Calu3 (cell line): ENCODE measurements at regions not wholly inside any gene's neighbourhood (a gene's known extent, or its start where the extent isn't known, plus 50 kb on each side); places are given as distances from the start of the nearest gene placed in this dataset.

Source experiments
- BruUV-seq: library from RNA; stranded (reverse); fragments of 400-500 nt; replicated peaks from 2 replicates; lab custom pipeline; 2021; lab: Mats Ljungman, UMichigan
- CTCF ChIA-PET: fragments of 300-600 bp; sonication (Branson Sonifier 250); formaldehyde crosslinking; loops from one replicate; lab custom pipeline; 2022; ENCODE audit warnings: antibody characterized with exemption; lab: Charles Lee
- DNase-seq: peaks from one replicate; pipeline ENCODE4 v3.0.0; 2022
- H3K27ac Mint-ChIP-seq: one replicate; pipeline ENCODE4 v1.8.0; 2022; ENCODE audit warnings: mixed read lengths; ENCODE audit not compliant: unreplicated experiment
- H3K27me3 Mint-ChIP-seq: one replicate; pipeline ENCODE4 v1.8.0; 2022; ENCODE audit warnings: mixed read lengths; ENCODE audit not compliant: unreplicated experiment
- H3K36me3 Mint-ChIP-seq: one replicate; pipeline ENCODE4 v1.8.0; 2022; ENCODE audit warnings: mild to moderate bottlenecking, moderate library complexity, mixed read lengths; ENCODE audit not compliant: insufficient read depth, unreplicated experiment
- H3K4me1 Mint-ChIP-seq: one replicate; pipeline ENCODE4 v1.8.0; 2022; ENCODE audit warnings: mild to moderate bottlenecking, low read depth, mixed read lengths; ENCODE audit not compliant: unreplicated experiment
- H3K4me3 Mint-ChIP-seq: one replicate; pipeline ENCODE4 v1.8.0; 2022; ENCODE audit warnings: mild to moderate bottlenecking, low read depth, moderate library complexity, mixed read lengths; ENCODE audit not compliant: unreplicated experiment
- H3K9me3 Mint-ChIP-seq: one replicate; pipeline ENCODE4 v1.8.0; 2022; ENCODE audit warnings: low read depth, mixed read lengths; ENCODE audit not compliant: unreplicated experiment
- intact Hi-C: fragments of 100-400 bp; cut with micrococcal nuclease; formaldehyde crosslinking; loops from one replicate; pipeline ENCODE4 v1.10.0; 2022; ENCODE audit not compliant: unreplicated experiment
- TF ChIP-seq, protein P1 (sequence below): fragments of 200-600 bp; IDR thresholded peaks from one replicate; pipeline ENCODE4 v1.8.0; 2022; ENCODE audit warnings: antibody characterized with exemption; ENCODE audit not compliant: unreplicated experiment

DNA sequence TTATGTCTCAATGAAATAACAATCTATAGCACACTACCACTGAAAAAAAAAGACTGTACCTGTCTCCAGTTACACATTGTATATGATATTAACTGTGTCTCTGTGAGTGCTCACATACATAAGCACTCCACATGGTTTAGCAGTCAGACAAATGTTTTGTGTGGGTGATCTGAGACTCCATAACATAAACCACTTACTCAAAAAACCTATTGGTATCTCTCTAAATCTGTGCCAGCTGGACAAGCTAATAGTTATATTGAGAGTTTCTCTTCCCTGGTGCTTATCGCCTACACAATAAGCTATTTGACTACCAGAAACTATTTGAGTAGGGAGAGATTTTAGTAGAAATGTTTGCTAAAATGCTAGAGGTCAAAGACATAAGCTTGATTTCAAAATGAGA, 190.1 kb upstream of the AGR3 start:
- TF ChIP-seq, protein P1, sequence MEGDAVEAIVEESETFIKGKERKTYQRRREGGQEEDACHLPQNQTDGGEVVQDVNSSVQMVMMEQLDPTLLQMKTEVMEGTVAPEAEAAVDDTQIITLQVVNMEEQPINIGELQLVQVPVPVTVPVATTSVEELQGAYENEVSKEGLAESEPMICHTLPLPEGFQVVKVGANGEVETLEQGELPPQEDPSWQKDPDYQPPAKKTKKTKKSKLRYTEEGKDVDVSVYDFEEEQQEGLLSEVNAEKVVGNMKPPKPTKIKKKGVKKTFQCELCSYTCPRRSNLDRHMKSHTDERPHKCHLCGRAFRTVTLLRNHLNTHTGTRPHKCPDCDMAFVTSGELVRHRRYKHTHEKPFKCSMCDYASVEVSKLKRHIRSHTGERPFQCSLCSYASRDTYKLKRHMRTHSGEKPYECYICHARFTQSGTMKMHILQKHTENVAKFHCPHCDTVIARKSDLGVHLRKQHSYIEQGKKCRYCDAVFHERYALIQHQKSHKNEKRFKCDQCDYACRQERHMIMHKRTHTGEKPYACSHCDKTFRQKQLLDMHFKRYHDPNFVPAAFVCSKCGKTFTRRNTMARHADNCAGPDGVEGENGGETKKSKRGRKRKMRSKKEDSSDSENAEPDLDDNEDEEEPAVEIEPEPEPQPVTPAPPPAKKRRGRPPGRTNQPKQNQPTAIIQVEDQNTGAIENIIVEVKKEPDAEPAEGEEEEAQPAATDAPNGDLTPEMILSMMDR, result no peak
- no peaks in the 10 kb centered on the region for H3K36me3 Mint-ChIP-seq
- no peak for DNase-seq
- no TSS peak for BruUV-seq
- H3K27ac Mint-ChIP-seq, result no peak overlapping the region
- H3K4me3 Mint-ChIP-seq, result no peak overlapping the region
- CTCF ChIA-PET, result interaction anchor here (1.4 kb wide), 1 partner anchor 9 kb away, joined by 4 read pairs; no protein-coding TSS in a partner anchor
- H3K27me3 Mint-ChIP-seq, result no peaks in the 10 kb centered on the region
- peaks cover 22% of the 10 kb centered on the region for H3K4me1 Mint-ChIP-seq
- intact Hi-C loops, result no loop called here
- H3K9me3 Mint-ChIP-seq, result peaks cover 2% of the 10 kb centered on the region

DNA sequence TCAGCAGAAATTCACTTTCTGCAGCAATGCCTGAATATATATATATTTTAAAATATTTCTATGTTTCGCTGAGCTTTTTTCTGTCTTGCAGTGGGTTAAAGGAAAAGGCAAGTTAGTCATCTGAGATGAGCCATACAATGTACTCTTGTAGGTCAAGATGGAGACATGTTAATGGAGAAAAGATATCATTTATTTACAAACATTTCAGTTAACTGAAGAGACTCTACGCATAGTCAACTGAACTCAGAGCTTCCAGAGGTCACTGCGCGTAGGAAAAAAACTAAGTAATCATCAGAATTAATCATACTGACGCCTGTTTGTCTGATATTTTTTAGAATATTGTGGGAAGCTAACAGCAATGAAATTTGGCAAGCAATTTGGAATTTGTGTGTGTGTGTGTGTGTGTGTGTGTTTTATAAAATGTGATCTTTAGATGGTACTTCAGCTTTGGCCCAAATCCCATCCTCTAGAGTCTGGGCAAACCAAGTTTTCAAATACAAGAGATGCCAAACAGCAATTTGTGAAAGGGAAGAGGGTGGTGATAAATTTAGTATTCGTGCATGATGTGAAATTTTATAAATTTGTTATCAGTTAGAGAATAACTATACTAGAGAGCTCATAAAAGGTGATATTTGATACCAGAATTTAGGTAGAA, 193.9 kb upstream of the AGR3 start:
- CTCF ChIA-PET, result no interaction called here

DNA sequence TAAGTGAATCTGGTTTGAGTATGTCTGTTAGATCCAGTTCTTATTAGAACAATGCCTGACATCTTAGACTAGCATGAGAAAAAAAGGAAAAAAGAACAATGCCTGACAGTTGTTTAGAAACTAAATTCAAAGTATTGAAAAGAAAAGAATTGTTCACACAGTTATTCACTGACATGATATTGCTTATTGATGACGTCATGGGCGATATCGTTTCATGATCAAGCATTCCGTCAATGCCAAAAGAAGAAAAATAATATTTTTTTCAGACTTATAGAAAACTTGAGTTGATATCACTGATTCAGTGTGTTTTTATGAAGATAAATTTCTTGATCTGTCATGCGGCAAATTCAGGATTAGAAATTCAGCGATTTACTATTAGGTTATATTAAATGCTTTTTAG, 196.5 kb upstream of the AGR3 start:
- CTCF ChIA-PET, result no interaction called here

More for the DNA sequence above, 193.9 kb upstream of the AGR3 start:
- Mint-ChIP-seq H3K4me3 (no peak overlapping the region), H3K27ac (no peak overlapping the region), H3K27me3 (no peaks in the 10 kb centered on the region), H3K4me1 (peaks cover 5% of the 10 kb centered on the region), H3K9me3 (peaks cover 2% of the 10 kb centered on the region), H3K36me3 (no peaks in the 10 kb centered on the region)
- intact Hi-C loops, result no loop called here
- TF ChIP-seq, protein P1, result no peak
- no peak for DNase-seq
- BruUV-seq, result no TSS peak

DNA sequence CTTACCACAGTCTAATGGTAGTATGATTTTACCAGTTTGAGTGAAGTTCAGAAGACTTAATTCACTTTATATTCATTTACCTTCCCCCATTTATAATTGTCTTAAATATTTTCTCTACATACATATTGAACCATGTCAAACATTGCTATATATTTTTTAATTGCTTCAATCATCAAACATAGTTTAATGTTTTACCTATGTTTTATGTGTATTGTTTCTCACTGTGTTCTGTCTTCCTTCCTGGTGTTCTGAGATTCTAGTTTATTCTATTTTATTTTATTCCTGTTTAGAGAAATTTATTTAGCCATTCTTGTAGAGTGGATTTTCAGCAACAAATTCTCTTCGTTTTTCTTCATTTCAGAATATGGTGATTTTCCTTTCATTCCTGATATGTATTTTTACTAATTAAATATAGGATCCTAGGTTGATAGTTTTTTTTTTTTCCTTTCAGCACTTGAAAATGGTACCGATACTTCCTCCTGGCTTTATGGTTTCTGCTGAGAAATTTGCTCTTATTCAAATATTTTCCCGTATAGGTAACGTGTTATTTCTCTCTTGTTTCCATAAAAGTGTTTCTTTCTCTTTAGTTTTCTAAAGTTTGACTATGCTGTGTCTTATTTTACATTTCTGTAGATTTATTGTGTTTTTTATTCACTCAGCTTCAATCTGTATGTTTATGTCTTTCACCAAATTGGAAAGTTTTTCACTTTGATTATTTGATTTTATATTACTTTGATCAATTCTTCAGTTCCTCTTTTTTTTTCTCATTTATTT, 201.8 kb upstream of the AGR3 start:
- H3K36me3 Mint-ChIP-seq, result no peaks in the 10 kb centered on the region
- BruUV-seq, result no TSS peak

More for the DNA sequence above, 196.5 kb upstream of the AGR3 start:
- Mint-ChIP-seq H3K9me3 (peaks cover 2% of the 10 kb centered on the region), H3K4me3 (no peak overlapping the region), H3K4me1 (no peaks in the 10 kb centered on the region), H3K36me3 (no peaks in the 10 kb centered on the region), H3K27me3 (no peaks in the 10 kb centered on the region), H3K27ac (no peak overlapping the region)
- TF ChIP-seq, protein P1, result no peak
- intact Hi-C loops, result no loop called here
- no TSS peak for BruUV-seq
- DNase-seq, result no peak

More for the DNA sequence above, 201.8 kb upstream of the AGR3 start:
- CTCF ChIA-PET, result no interaction called here
- H3K4me1 Mint-ChIP-seq, result peaks cover 36% of the 10 kb centered on the region
- no peak overlapping the region for H3K4me3 Mint-ChIP-seq
- H3K27ac Mint-ChIP-seq, result no peak overlapping the region
- H3K27me3 Mint-ChIP-seq, result no peaks in the 10 kb centered on the region
- peaks cover 8% of the 10 kb centered on the region for H3K9me3 Mint-ChIP-seq
- TF ChIP-seq, protein P1, result no peak
- no peak for DNase-seq
- intact Hi-C loops, result no loop called here
